ENCODE measurements at regions not wholly inside any gene's neighbourhood (a gene's known extent, or its start where the extent isn't known, plus 50 kb on each side); places are given as distances from the start of the nearest gene placed in this dataset.

- peak overlapping the region; percentile 88 for H3K4me2 ChIP-seq (ENCODE audit: control insufficient read depth, insufficient read depth)
- peaks cover 10% of the 10 kb centered on the region for H3K4me1 ChIP-seq (ENCODE audit: control insufficient read depth, insufficient read depth, low read length)
- H2AFZ ChIP-seq (ENCODE audit: control insufficient read depth, low read depth, low read length), result no peak overlapping the region; the same call in 1 of the 2 replicates
- TF ChIP-seq CUX1 (IDR thresholded peaks at IDR 0.05; ENCODE audit: insufficient replicate concordance, low read depth, low read length) (no peak), NR2C2 (IDR thresholded peaks at IDR 0.05; ENCODE audit: borderline replicate concordance, control insufficient read depth, insufficient read length, low read depth) (no peak), ZNF687 (IDR thresholded peaks at IDR 0.05) (no peak), TCF3 (IDR thresholded peaks at IDR 0.05; ENCODE audit: borderline replicate concordance, insufficient read depth, low read depth, low read length) (0 out of 2 replicates have a peak, but pooled peaks have one; percentile 32), ZBTB4 (CRISPR knock-in tag; IDR thresholded peaks at IDR 0.05) (no peak), SIN3A (IDR thresholded peaks at IDR 0.05; ENCODE audit: low read depth, low read length) (no peak), SIX5 (IDR thresholded peaks at IDR 0.05; ENCODE audit: low read depth, low read length, severe bottlenecking) (no peak), MYB (IDR thresholded peaks at IDR 0.05; ENCODE audit: borderline replicate concordance, low read depth, low read length) (no peak)
Measured at GRCh38 chr14:89681086-89682018, 264.3 kb upstream of the FOXN3 start.

More at GRCh38 chr14:89681086-89682018, 264.3 kb upstream of the FOXN3 start:
- H4K20me1 ChIP-seq (ENCODE audit: control insufficient read depth, insufficient read depth), result no peaks in the 10 kb centered on the region
- FAIRE-seq (peak; percentile 88), DNase-seq (ENCODE audit: low read depth, low spot score) (peak; percentile 73), ATAC-seq (peak; percentile 88)
- no peaks in the 10 kb centered on the region for H3K27me3 ChIP-seq (replicated peaks in 1 of 2; ENCODE audit: control insufficient read depth in 2 of 2, insufficient read depth in 2 of 2, low read length in 1 of 2)
- H3K36me3 ChIP-seq (ENCODE audit: control insufficient read depth in 2 of 2, insufficient read depth in 2 of 2, low read length in 1 of 2), result no peaks in the 10 kb centered on the region
- H3K27ac ChIP-seq (ENCODE audit: control insufficient read depth, insufficient read depth), result peak overlapping the region; percentile 75
- H3K9me3 ChIP-seq (replicated peaks; ENCODE audit: control insufficient read depth, insufficient read depth, low read length), result no peaks in the 10 kb centered on the region
- WGBS (ENCODE audit: insufficient coverage, insufficient replicate concordance, low lambda C conversion rate, missing lambda C conversion rate), result 0% methylated on average over 9 of the region's 9 CpGs
- H3K79me2 ChIP-seq (ENCODE audit: control insufficient read depth, insufficient read depth, low read length), result no peaks in the 10 kb centered on the region
- peak overlapping the region; percentile 54 for H3K4me3 ChIP-seq
- ChIA-PET SMC1A (ENCODE audit: uncharacterized antibody, unreplicated experiment) (interaction anchor here (0.8 to 1.4 kb wide), 2 partner anchors 26 to 40 kb away, joined by 3 to 4 read pairs; no protein-coding TSS in a partner anchor), RAD21 (ENCODE audit: unreplicated experiment) (interaction anchor here (1.0 to 3.6 kb wide), 4 partner anchors 40 to 266 kb away, joined by 3 to 13 read pairs (median 7); no protein-coding TSS in a partner anchor), POLR2A (interaction anchor here (0.6 kb wide), 1 partner anchor 21 kb away, joined by 4 read pairs; no protein-coding TSS in a partner anchor), CTCF (interaction anchor here (1.2 to 1.3 kb wide), 2 partner anchors 346 to 654 kb away, joined by 3 read pairs; no protein-coding TSS in a partner anchor)
- no TSS peak for BruUV-seq (replicated peaks)
- in situ Hi-C loops (cut with MboI), result no loop called here
- 0 out of 2 replicates have a peak overlapping the region, but pooled peaks have one; percentile 9 for H3K9ac ChIP-seq (ENCODE audit: control insufficient read depth, insufficient read depth, low read length)
- intact Hi-C loops (cut with micrococcal nuclease; ENCODE audit: unreplicated experiment), result loop anchor here (5.0 kb wide), 1 partner anchor 249 kb away; no protein-coding TSS in a partner anchor

All from GM12878 (cell line).